A673 (cell line): ENCODE measurements at regions not wholly inside any gene's neighbourhood (a gene's known extent, or its start where the extent isn't known, plus 50 kb on each side); places are given as distances from the start of the nearest gene placed in this dataset.

Source experiments
- BruUV-seq: library from RNA; stranded (reverse); fragments of 400-500 nt; replicated peaks from 2 replicates; lab custom pipeline; 2021; lab: Mats Ljungman, UMichigan
- CTCF ChIA-PET: fragments of 300-600 bp; sonication (Branson Sonifier 250); formaldehyde crosslinking; loops from one replicate; lab custom pipeline; 2022; ENCODE audit warnings: antibody characterized with exemption; lab: Charles Lee
- POLR2A ChIA-PET: fragments of 300-600 bp; sonication (Branson Sonifier 250); formaldehyde crosslinking; loops from one replicate; lab custom pipeline; 2022; ENCODE audit warnings: antibody characterized with exemption; ENCODE audit not compliant: low non-redundant PET; lab: Charles Lee
- DNase-seq: peaks from one replicate; pipeline ENCODE4 v3.0.0-alpha.2; 2015; ENCODE audit warnings: low spot score
- H3K27ac ChIP-seq: fragments of 200-600 bp; sonication (generic); 2 replicates; pipeline ENCODE4 v1.5.1; 2016; ENCODE audit warnings: mixed run types, low read depth, mild to moderate bottlenecking, mixed read lengths, antibody characterized with exemption, low read length; ENCODE audit not compliant: poor library complexity, severe bottlenecking
- H3K27me3 ChIP-seq: fragments of 200-600 bp; sonication (generic); replicated peaks from 2 replicates; pipeline ENCODE4 v1.6.1; 2017; ENCODE audit warnings: mixed run types, low read depth, mild to moderate bottlenecking, mixed read lengths, antibody characterized with exemption, low read length; ENCODE audit not compliant: insufficient read depth, poor library complexity
- H3K36me3 ChIP-seq: fragments of 200-600 bp; sonication (generic); 2 replicates; pipeline ENCODE4 v1.6.1; 2016; ENCODE audit warnings: mixed run types, mild to moderate bottlenecking, mixed read lengths, antibody characterized with exemption, low read length; ENCODE audit not compliant: insufficient read depth, poor library complexity, severe bottlenecking
- H3K4me1 ChIP-seq: fragments of 200-600 bp; sonication (generic); 2 replicates; pipeline ENCODE4 v1.6.1; 2017; ENCODE audit warnings: mixed run types, mild to moderate bottlenecking, mixed read lengths, antibody characterized with exemption, low read length; ENCODE audit not compliant: insufficient read depth, poor library complexity, severe bottlenecking
- H3K4me3 ChIP-seq: fragments of 200-600 bp; sonication (generic); 2 replicates; pipeline ENCODE4 v1.5.1; 2016; ENCODE audit warnings: low read depth, mixed run types, mild to moderate bottlenecking, mixed read lengths, low read length; ENCODE audit not compliant: poor library complexity, severe bottlenecking
- H3K9me3 ChIP-seq: fragments of 200-600 bp; sonication (generic); 2 replicates; pipeline ENCODE4 v1.6.1; 2016; ENCODE audit warnings: mixed run types, low read depth, mild to moderate bottlenecking, mixed read lengths, antibody characterized with exemption, low read length; ENCODE audit not compliant: poor library complexity, severe bottlenecking
- EZH2 ChIP-seq: fragments of 200-600 bp; sonication (generic); IDR thresholded peaks from 2 replicates; pipeline ENCODE4 v1.6.1; 2017; ENCODE audit warnings: borderline replicate concordance, low read depth, mild to moderate bottlenecking, mixed read lengths, antibody characterized with exemption, low read length; ENCODE audit not compliant: poor library complexity, severe bottlenecking
- intact Hi-C: fragments of 100-400 bp; cut with micrococcal nuclease; formaldehyde crosslinking; loops from one replicate; pipeline ENCODE4 v1.10.0; 2022; ENCODE audit not compliant: unreplicated experiment
- TF ChIP-seq, protein P1 (sequence below): fragments of 300-800, 200-600 bp; sonication (generic); conservative IDR thresholded peaks from 2 replicates; pipeline ENCODE4 v1.5.1; 2017; ENCODE audit warnings: low read depth, mild to moderate bottlenecking, antibody characterized with exemption, low read length, moderate library complexity, mixed read lengths

DNA sequence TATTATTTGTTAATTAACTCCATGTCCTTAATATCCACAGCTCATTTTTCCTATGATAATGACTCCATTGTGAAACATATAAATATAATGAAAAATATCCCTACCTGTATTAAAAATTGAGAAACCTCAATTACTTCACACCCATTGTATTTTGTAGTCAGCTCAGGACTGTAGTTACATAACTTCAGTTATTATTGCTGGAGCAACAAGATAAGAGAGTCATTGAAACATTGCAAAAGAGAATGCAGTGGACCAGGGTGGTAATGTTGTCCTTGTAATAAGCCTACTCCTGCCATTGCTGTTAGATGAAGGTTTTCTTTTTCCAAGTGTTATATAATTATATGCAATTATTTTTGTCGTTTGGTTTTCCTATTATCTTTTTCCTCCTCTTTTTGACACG lies 184.4 kb downstream of the PRL start:
- POLR2A ChIA-PET = no interaction called here
- DNase-seq = no peak
- no TSS peak for BruUV-seq
- H3K36me3 ChIP-seq = no peaks in the 10 kb centered on the region
- no peaks in the 10 kb centered on the region for H3K27me3 ChIP-seq
- H3K9me3 ChIP-seq = no peaks in the 10 kb centered on the region
- intact Hi-C loops = no loop called here
- no peak overlapping the region for H3K27ac ChIP-seq
- no peak overlapping the region for H3K4me3 ChIP-seq
- CTCF ChIA-PET = no interaction called here
- TF ChIP-seq, protein P1, sequence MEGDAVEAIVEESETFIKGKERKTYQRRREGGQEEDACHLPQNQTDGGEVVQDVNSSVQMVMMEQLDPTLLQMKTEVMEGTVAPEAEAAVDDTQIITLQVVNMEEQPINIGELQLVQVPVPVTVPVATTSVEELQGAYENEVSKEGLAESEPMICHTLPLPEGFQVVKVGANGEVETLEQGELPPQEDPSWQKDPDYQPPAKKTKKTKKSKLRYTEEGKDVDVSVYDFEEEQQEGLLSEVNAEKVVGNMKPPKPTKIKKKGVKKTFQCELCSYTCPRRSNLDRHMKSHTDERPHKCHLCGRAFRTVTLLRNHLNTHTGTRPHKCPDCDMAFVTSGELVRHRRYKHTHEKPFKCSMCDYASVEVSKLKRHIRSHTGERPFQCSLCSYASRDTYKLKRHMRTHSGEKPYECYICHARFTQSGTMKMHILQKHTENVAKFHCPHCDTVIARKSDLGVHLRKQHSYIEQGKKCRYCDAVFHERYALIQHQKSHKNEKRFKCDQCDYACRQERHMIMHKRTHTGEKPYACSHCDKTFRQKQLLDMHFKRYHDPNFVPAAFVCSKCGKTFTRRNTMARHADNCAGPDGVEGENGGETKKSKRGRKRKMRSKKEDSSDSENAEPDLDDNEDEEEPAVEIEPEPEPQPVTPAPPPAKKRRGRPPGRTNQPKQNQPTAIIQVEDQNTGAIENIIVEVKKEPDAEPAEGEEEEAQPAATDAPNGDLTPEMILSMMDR = no peak
- TF ChIP-seq EZH2 = no peak
- H3K4me1 ChIP-seq = no peaks in the 10 kb centered on the region

DNA sequence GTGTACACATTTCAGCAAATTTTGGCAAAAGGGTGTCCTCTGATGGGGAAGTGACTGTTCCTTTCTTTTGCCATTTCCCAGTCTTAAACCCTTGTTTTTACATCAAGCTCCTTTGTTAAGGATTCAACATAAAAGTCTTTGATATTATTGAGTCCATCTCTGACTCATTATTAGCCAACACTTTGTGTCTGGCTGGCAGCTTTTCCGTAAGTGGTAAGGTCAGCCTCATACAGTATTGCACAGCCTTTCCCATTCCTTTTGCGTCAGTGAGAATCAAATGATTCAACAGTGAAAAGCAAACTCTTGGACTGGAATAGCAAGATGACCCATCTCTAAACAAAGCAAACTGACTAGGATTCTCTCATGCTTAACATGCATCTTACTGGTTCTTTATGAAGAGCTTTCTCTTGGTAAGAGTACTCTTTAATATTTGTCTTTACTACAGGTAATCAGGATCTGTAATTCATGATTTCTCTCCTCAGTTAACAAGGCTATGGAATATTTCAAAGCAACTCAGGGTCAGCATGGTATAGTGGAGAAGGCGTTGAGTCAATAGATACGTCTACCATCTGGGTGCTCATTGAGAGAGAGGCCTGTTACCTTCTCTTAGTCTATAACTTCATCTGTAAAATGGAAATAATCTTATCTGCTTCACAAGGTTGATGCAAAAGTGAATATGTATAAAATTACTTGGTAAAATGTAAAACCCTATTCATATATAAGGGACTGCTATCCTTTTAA lies 183.6 kb downstream of the PRL start:
- Histone ChIP-seq H3K4me1 (no peaks in the 10 kb centered on the region), H3K4me3 (no peak overlapping the region), H3K27ac (no peak overlapping the region), H3K27me3 (no peaks in the 10 kb centered on the region), H3K36me3 (no peaks in the 10 kb centered on the region), H3K9me3 (no peaks in the 10 kb centered on the region)
- DNase-seq = no peak
- ChIA-PET POLR2A (no interaction called here), CTCF (no interaction called here)
- BruUV-seq = no TSS peak
- no peak for TF ChIP-seq EZH2
- TF ChIP-seq, protein P1 = no peak
- intact Hi-C loops = no loop called here

DNA sequence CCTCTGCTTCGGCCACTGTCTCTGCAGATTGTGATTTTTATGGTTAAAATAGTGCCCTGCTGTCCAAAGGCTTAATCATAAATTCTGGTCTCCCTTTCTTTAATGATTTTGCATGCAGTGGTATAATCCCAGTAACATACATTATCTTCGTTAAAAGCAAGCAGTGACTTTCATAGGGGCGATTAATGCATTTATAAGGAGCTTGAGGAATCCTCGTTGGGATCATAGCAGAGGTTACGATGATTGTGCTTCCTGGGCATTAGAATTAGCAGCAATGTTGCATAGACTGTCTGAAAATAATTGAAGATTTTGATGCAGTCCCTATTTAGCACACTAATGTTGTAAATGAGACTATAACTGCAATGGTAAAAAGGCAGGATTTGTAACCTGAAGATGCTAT lies 181.3 kb downstream of the PRL start:
- no peak for TF ChIP-seq EZH2
- TF ChIP-seq, protein P1 = no peak
- Histone ChIP-seq H3K36me3 (no peaks in the 10 kb centered on the region), H3K27ac (no peak overlapping the region), H3K27me3 (no peaks in the 10 kb centered on the region), H3K9me3 (no peaks in the 10 kb centered on the region), H3K4me1 (no peaks in the 10 kb centered on the region), H3K4me3 (no peak overlapping the region)
- no peak for DNase-seq
- BruUV-seq = no TSS peak
- intact Hi-C loops = no loop called here
- CTCF ChIA-PET = no interaction called here
- POLR2A ChIA-PET = no interaction called here
